Choroid plexus epithelial cell (primary cell): ENCODE measurements at regions not wholly inside any gene's neighbourhood (a gene's known extent, or its start where the extent isn't known, plus 50 kb on each side); places are given as distances from the start of the nearest gene placed in this dataset.
A peak's percentile ranks its signal among the peaks of the same experiment; 100 is the strongest.

Experiments
- DNase-seq: peaks from one replicate; pipeline ENCODE4 v3.0.0-alpha.2; 2010; ENCODE audit warnings: low read depth
- H3K4me3 ChIP-seq: 2 replicates; pipeline ENCODE4 v1.5.1; 2011; ENCODE audit warnings: low read depth, mild to moderate bottlenecking, control low read depth, low read length, moderate library complexity
- TF ChIP-seq, protein P1 (sequence below): conservative IDR thresholded peaks from 2 replicates; pipeline ENCODE4 v1.5.1; 2011; ENCODE audit warnings: low read depth, mild to moderate bottlenecking, control low read depth, inconsistent platforms, low read length, moderate library complexity

DNA sequence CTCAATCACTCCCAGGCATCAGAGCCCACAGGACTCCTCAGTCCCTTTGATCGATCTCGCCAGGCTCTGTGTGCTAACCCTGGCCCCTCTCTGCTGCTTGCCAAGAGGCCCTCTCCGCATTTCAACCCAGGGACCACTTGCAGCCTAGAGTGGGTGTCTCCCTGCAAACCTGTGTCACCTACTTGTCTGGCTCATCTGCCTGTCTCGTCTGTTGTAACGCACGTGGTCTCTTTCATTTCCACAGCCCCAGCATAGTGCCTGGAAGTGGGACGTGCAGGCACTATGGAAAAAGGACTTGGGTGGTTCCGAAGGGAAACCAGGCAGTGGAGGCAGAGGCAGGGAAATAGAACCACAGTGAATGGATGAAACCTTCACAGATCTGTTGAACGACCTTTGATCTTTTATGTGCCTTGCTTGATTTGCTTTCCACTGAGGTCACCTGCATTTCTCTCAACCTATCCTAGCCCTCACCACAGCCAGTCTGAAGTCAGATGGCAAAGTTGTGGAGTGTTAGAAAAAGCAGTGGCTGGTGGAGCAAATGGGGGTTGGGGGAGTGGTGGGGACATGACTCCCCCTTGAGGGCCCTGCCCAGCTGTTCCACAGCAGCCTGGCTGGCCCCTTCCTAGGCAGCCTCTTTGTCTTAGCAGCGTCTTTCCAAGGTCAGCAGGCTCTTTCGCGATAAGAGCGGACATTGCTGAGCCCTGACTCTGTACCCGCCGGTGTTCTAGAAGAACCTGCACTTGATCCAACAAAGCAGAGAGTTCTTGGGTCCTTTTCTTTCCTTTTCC is 55.8 kb upstream of the TAGAP start:
- no peak overlapping the region for H3K4me3 ChIP-seq
- no peak for DNase-seq
- TF ChIP-seq, protein P1, sequence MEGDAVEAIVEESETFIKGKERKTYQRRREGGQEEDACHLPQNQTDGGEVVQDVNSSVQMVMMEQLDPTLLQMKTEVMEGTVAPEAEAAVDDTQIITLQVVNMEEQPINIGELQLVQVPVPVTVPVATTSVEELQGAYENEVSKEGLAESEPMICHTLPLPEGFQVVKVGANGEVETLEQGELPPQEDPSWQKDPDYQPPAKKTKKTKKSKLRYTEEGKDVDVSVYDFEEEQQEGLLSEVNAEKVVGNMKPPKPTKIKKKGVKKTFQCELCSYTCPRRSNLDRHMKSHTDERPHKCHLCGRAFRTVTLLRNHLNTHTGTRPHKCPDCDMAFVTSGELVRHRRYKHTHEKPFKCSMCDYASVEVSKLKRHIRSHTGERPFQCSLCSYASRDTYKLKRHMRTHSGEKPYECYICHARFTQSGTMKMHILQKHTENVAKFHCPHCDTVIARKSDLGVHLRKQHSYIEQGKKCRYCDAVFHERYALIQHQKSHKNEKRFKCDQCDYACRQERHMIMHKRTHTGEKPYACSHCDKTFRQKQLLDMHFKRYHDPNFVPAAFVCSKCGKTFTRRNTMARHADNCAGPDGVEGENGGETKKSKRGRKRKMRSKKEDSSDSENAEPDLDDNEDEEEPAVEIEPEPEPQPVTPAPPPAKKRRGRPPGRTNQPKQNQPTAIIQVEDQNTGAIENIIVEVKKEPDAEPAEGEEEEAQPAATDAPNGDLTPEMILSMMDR, result no peak

DNA sequence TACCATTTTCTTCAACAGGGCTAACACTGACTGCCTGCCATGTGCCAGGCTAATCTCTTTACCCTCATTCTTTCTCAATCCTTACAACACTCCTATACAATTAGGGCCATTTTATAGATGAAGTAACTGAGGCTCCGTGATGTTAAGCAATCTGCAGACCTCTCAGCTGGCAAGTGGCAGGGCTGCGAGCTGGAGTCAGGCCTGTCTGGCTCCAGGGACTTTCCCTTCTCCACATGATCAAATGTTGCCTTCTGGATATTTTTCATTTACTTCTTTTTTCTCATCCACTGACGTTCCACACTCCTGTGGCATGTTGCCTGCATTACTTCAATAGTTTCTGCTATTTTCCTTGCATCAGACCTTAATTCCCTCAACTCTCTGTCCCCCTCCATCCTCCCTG is 55.2 kb upstream of the TAGAP start:
- TF ChIP-seq, protein P1, result no peak
- no peak overlapping the region for H3K4me3 ChIP-seq
- peak; percentile 17 for DNase-seq

DNA sequence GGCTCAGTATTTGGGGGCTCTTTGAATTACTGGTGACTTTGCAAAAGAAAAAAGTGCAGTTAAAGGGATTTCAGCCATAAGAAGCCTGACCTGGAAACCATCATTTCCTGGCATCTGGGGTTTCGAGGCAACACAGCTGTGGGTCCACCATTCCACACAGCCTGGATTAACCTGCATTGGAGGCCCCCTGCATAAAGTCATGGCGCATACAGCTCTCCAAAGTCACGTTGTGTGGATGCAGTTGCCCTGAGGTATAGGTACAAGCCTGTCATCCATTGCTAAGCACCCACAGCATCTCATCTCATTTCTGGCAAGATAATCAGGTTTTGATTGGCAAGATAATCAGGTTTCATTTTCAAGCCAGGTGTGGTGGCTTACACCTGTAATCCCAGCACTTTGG is 54.5 kb upstream of the TAGAP start:
- no peak for DNase-seq
- no peak overlapping the region for H3K4me3 ChIP-seq
- TF ChIP-seq, protein P1, result no peak

DNA sequence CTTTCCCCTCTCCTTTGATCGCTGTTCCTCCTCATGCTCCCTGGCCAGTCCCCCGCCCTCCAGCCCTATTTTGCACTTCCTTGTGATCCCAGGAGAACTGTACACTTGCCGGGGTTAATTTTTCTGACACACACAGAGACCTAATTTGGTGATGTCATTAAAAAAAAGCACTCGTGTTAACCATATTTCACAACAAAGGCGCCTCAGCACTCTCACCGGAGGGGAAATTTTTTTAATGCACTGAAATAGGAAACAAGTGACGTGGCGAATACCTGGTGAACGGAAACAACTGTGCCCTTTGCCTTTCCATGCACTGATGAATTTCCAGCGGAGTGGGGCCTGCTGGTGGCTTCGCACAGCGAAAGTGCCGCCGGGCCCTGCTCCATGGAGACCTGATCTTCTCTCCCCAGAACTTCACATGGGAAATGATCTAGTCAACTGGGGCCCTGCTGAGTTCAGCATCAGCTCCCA is 53.9 kb upstream of the TAGAP start:
- no peak for DNase-seq
- no peak overlapping the region for H3K4me3 ChIP-seq
- TF ChIP-seq, protein P1, result no peak

DNA sequence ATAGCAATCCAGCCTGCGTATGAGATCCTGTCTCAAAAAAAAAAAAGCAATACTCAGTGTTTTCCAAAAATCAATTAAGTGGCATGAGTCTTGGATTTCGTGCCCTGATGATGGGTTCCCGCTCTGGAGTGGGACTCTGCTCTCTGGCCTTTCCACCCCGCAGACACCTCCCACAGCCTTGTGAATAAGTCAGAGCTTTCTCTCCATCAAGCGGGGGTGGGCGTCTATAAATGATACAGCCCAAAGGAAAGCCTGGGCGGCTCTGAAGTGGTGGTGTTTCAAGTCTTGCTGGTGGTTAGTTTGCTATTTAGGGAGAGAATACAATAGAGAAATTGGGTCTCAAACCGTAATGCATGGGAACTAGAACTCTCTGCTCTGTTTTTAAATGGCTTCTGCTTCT is 52.5 kb upstream of the TAGAP start:
- no peak for DNase-seq

DNA sequence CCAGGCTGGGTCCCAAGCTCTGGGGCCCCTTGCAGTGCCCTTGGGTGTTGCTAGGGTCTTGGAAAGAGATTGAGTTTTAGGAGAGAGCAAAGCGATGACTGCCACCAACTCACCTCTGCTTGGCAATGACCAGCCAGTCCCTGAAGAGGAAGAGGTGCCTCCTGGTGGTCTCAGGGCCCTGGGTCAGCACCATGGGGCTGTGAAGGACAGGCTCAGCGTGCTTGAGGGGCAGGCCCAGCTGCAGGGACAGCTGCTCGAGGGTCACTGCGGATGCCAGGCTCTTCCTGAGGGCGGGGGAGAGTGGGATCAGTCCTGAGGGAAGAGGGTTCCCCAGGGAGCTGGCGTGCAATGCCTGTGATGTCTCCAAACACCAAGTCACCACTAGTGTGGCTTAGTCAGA is 50.8 kb upstream of the TAGAP start:
- no peak overlapping the region for H3K4me3 ChIP-seq
- no peak for DNase-seq
- TF ChIP-seq, protein P1, result no peak

More for the DNA sequence above, 52.5 kb upstream of the TAGAP start:
- H3K4me3 ChIP-seq, result no peak overlapping the region
- TF ChIP-seq, protein P1, result no peak
